Sigmoid colon (tissue), 6 donors: ENCODE measurements at regions not wholly inside any gene's neighbourhood (a gene's known extent, or its start where the extent isn't known, plus 50 kb on each side); places are given as distances from the start of the nearest gene placed in this dataset.

Source experiments
- DNase-seq: peaks from one replicate; pipeline ENCODE4 v3.0.0-alpha.2; 2019
- H3K27ac ChIP-seq, 4 donors: fragments of 200-600 bp; sonication (generic); one replicate each; pipeline ENCODE4 v1.5.1; 2016 to 2019; ENCODE audit warnings: mild to moderate bottlenecking in 1 of 4
- H3K27me3 ChIP-seq, 3 donors: fragments of 200-600 bp; sonication (generic); one replicate each; pipeline ENCODE4 v1.5.1; 2019; ENCODE audit warnings: mild to moderate bottlenecking in 1 of 3
- H3K36me3 ChIP-seq, 4 donors: fragments of 200-600 bp; sonication (generic); one replicate each; pipeline ENCODE4 v1.5.1; 2016 to 2019
- H3K4me1 ChIP-seq, 4 donors: fragments of 200-600 bp; sonication (generic); one replicate each; pipeline ENCODE4 v1.5.1; 2017 to 2019
- H3K4me3 ChIP-seq, 4 donors: fragments of 200-600 bp; sonication (generic); one replicate each; pipeline ENCODE4 v1.5.1; 2017 to 2019; ENCODE audit warnings: mild to moderate bottlenecking in 2 of 4, moderate library complexity in 1 of 4
- H3K9me3 ChIP-seq, 4 donors: fragments of 200-600 bp in 3 of 4; sonication (generic) in 3 of 4; one replicate each; pipeline versions ENCODE4 v1.5.1 to v1.6.1; 2013 to 2019
- EP300 ChIP-seq, 4 donors: sonication (generic); formaldehyde crosslinking; IDR thresholded peaks; one replicate each; pipeline ENCODE4 v1.6.1; 2017; ENCODE audit warnings: antibody characterized with exemption in 4 of 4
- POLR2A ChIP-seq, 2 donors: fragments of 450-650 bp; IDR thresholded peaks; one replicate each; pipeline ENCODE4 v1.6.1; 2016; ENCODE audit warnings: antibody characterized with exemption in 2 of 2, mild to moderate bottlenecking in 2 of 2, moderate library complexity in 2 of 2
- POLR2AphosphoS5 ChIP-seq, 4 donors: sonication (generic); formaldehyde crosslinking; IDR thresholded peaks; one replicate each; pipeline ENCODE4 v1.6.1; 2017; ENCODE audit warnings: antibody characterized with exemption in 4 of 4
- WGBS, 2 donors: extraction: QIAGEN DNeasy Blood & Tissue Kit; methylation state at CpG; one replicate each; pipeline ENCODE4 v1.1.7; 2013; 5-methylcytosine and 5-hydroxymethylcytosine counted together
- intact Hi-C: fragments of 100-400 bp; cut with DNase I; formaldehyde crosslinking; loops from one replicate; pipeline ENCODE4 v1.15.1; 2023
- TF ChIP-seq, protein P1 (sequence below), 4 experiments: fragments of 450-650 bp in 3 of 4; fragments of 200-600 bp in 1 of 4; IDR thresholded peaks; one replicate each; pipeline ENCODE4 v1.5.1; 2016 to 2019; ENCODE audit warnings: antibody characterized with exemption in 4 of 4, mild to moderate bottlenecking in 3 of 4, moderate library complexity in 2 of 4
- donor health status: healthy with polysubstance abuse.
- donor health status: healthy.

DNA sequence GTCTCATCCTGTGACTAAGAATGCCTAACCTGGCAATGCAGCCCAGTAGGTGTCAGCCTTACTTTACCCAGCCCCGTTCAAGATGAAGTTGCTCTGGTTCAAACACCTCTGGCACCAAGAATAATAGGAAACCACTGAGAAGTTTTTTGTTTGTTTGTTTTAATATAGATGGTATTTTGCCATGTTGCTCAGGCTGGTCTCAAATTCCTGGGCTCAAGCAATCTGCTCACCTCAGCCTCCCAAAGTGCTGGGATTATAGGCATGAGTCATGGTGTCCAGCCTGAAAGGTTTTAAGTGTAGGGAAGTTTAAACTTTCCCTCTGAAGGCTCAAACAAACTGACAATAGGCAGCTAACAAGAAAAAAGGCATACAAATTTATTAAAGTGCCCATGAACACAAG is 51.2 kb upstream of the ABCC4 start:
- H3K36me3 ChIP-seq, result no peaks in the 10 kb centered on the region
- DNase-seq, result no peak
- H3K4me1 ChIP-seq, result peaks cover 0 to 8% (median 2%) of the 10 kb centered on the region in 4 donors
- H3K4me3 ChIP-seq, result no peak overlapping the region
- intact Hi-C loops, result no loop called here
- no peaks in the 10 kb centered on the region for H3K9me3 ChIP-seq
- TF ChIP-seq EP300 (IDR thresholded peaks at IDR 0.05) (no peak), POLR2AphosphoS5 (IDR thresholded peaks at IDR 0.05) (no peak), POLR2A (IDR thresholded peaks at IDR 0.05) (no peak)
- TF ChIP-seq, protein P1, sequence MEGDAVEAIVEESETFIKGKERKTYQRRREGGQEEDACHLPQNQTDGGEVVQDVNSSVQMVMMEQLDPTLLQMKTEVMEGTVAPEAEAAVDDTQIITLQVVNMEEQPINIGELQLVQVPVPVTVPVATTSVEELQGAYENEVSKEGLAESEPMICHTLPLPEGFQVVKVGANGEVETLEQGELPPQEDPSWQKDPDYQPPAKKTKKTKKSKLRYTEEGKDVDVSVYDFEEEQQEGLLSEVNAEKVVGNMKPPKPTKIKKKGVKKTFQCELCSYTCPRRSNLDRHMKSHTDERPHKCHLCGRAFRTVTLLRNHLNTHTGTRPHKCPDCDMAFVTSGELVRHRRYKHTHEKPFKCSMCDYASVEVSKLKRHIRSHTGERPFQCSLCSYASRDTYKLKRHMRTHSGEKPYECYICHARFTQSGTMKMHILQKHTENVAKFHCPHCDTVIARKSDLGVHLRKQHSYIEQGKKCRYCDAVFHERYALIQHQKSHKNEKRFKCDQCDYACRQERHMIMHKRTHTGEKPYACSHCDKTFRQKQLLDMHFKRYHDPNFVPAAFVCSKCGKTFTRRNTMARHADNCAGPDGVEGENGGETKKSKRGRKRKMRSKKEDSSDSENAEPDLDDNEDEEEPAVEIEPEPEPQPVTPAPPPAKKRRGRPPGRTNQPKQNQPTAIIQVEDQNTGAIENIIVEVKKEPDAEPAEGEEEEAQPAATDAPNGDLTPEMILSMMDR (IDR thresholded peaks at IDR 0.05), result no peak
- H3K27me3 ChIP-seq, result no peaks in the 10 kb centered on the region
- no peak overlapping the region for H3K27ac ChIP-seq
- 0 to 92% methylated on average over 1 of the region's 1 CpG for WGBS, 2 donors

DNA sequence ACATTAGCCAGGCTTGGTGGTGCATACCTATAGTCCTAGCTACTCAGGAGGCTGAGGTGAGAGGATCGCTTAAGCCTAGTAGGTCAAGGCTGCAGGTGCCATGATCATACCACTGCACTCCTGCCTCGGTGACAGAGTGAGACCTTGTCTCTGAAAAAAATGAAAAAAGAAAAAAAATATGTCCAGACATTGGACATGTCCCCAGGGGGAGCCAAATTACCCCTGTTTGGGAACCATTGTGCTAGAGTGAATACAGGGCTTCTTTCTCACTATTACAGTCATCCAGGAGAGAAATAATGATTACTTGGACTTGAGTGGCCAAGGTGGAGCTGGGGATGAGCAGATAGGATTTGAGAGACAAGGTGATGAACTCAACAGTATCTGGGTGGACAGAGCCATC is 52.9 kb upstream of the ABCC4 start:
- Histone ChIP-seq H3K27ac (no peak overlapping the region), H3K4me3 (no peak overlapping the region), H3K36me3 (no peaks in the 10 kb centered on the region), H3K27me3 (no peaks in the 10 kb centered on the region), H3K4me1 (peaks cover 0 to 8% (median 2%) of the 10 kb centered on the region in 4 donors), H3K9me3 (no peaks in the 10 kb centered on the region)
- DNase-seq, result peak; percentile 2
- WGBS, 2 donors, result 44 to 95% methylated on average over 2 of the region's 2 CpGs
- TF ChIP-seq, protein P1 (IDR thresholded peaks at IDR 0.05), result no peak
- TF ChIP-seq POLR2AphosphoS5 (IDR thresholded peaks at IDR 0.05) (no peak), EP300 (IDR thresholded peaks at IDR 0.05) (no peak), POLR2A (IDR thresholded peaks at IDR 0.05) (no peak)
- intact Hi-C loops, result no loop called here

DNA sequence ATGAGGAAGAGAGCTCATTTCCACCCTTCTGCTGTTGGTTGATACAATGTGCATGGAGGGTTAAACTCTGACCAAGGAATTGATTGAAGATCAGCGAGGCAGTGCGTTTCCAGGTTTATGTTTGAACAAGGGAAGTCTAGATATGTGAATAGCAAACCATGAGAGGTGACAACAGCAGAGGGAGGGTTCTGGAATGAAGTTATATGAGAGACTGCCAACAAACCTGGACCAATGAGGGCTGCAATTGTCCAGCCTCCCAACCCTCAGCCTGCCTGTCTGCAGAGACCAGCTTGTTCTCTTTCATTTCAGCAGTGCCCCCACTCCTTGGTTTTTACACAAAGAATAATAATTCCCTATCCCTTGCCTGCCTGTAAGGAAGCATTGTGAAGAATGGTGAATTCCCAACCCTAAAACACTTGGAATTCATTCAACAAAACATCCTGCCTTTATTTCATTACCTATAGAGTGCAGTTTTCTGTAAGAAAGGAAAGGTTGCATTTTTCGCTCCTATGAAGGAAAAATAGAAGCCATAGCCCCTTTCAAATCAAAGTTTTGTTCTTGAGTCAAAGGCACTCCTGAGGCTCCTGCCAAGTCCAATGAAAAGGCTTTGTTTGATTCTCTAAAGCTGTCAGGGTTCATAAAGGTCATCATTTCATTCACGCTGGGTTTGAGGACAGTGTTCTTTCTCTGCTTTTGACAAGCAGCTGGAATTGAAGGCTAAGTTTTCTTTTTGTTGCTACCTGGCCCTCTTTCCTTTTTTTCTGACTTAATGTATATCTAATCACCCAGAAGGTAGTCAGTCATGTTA is 53.6 kb upstream of the ABCC4 start:
- H3K9me3 ChIP-seq, result no peaks in the 10 kb centered on the region
- peaks cover 0 to 8% (median 2%) of the 10 kb centered on the region in 4 donors for H3K4me1 ChIP-seq
- intact Hi-C loops, result no loop called here
- no peaks in the 10 kb centered on the region for H3K36me3 ChIP-seq
- H3K27me3 ChIP-seq, result no peaks in the 10 kb centered on the region
- TF ChIP-seq POLR2AphosphoS5 (IDR thresholded peaks at IDR 0.05), result no peak
- TF ChIP-seq, protein P1 (IDR thresholded peaks at IDR 0.05), result no peak
- no peak for TF ChIP-seq POLR2A (IDR thresholded peaks at IDR 0.05)
- TF ChIP-seq EP300 (IDR thresholded peaks at IDR 0.05), result no peak
- H3K4me3 ChIP-seq, result no peak overlapping the region
- H3K27ac ChIP-seq, result no peak overlapping the region
- WGBS, 2 donors, result 37 to 67% methylated on average over 4 of the region's 4 CpGs
- DNase-seq, result peak; percentile 57

DNA sequence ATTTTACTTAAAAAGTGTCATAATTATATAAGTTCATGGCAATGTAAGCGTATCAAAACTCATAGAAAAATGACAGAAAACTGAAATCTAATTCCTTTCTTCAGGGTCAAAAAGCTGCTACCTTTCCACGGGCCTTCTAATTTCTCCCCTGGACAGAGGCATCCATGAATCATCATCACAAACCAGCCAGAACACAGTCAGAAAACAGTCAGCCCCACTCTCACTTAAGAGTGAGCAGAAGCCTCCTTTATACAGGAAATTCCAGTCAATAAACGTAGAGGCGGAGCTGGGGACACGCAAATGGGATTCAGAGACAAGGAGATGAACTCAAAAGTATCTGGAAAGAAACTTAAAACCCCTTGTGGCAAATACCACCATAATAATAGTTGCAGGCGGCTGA is 54.2 kb upstream of the ABCC4 start:
- intact Hi-C loops, result no loop called here
- Histone ChIP-seq H3K4me3 (no peak overlapping the region), H3K4me1 (peaks cover 0 to 8% (median 2%) of the 10 kb centered on the region in 4 donors), H3K9me3 (no peaks in the 10 kb centered on the region), H3K27ac (no peak overlapping the region), H3K27me3 (no peaks in the 10 kb centered on the region), H3K36me3 (no peaks in the 10 kb centered on the region)
- TF ChIP-seq POLR2A (IDR thresholded peaks at IDR 0.05) (no peak), POLR2AphosphoS5 (IDR thresholded peaks at IDR 0.05) (no peak), EP300 (IDR thresholded peaks at IDR 0.05) (no peak)
- TF ChIP-seq, protein P1 (IDR thresholded peaks at IDR 0.05), result no peak
- DNase-seq, result peak; percentile 38
- WGBS, 2 donors, result 63 to 77% methylated on average over 6 of the region's 6 CpGs
